Stromal cell of bone marrow (primary cell): ENCODE measurements at regions not wholly inside any gene's neighbourhood (a gene's known extent, or its start where the extent isn't known, plus 50 kb on each side); places are given as distances from the start of the nearest gene placed in this dataset.
A peak's percentile ranks its signal among the peaks of the same experiment; 100 is the strongest.
"Not testable (repeated sequence)": the region's sequence is repeated elsewhere in the genome, so short reads cannot be mapped to it uniquely, and the experiment has no call there.

ENCODE experiments used
- DNase-seq: peaks from one replicate; pipeline ENCODE4 v3.0.0-alpha.2; 2012; ENCODE audit warnings: low read depth

GRCh38 chr1:224029286-224030025 lies 84.5 kb upstream of the FBXO28 start:
- DNase-seq, result not testable (repeated sequence)

GRCh38 chr1:224028802-224029201 lies 85.1 kb upstream of the FBXO28 start:
- not testable (repeated sequence) for DNase-seq

- not testable (repeated sequence) for DNase-seq
These were observed 90.8 kb upstream of the FBXO28 start for GRCh38 chr1:224023122-224023521.

GRCh38 chr1:224022249-224022970 lies 91.5 kb upstream of the FBXO28 start:
- DNase-seq, result not testable (repeated sequence)

GRCh38 chr1:224019866-224020265 lies 94.0 kb upstream of the FBXO28 start:
- DNase-seq, result not testable (repeated sequence)

GRCh38 chr1:224015782-224016181 lies 98.1 kb upstream of the FBXO28 start:
- DNase-seq, result not testable (repeated sequence)

- no peak for DNase-seq
These were observed 99.6 kb upstream of the FBXO28 start for GRCh38 chr1:224014330-224014649.

- DNase-seq, result not testable (repeated sequence)
These were observed 100.1 kb upstream of the FBXO28 start for GRCh38 chr1:224013626-224014329.

- not testable (repeated sequence) for DNase-seq
These were observed 101.0 kb upstream of the FBXO28 start for GRCh38 chr1:224012807-224013434.

- not testable (repeated sequence) for DNase-seq
These were observed 101.7 kb upstream of the FBXO28 start for GRCh38 chr1:224012162-224012561.

- DNase-seq, result not testable (repeated sequence)
These were observed 102.2 kb upstream of the FBXO28 start for GRCh38 chr1:224011751-224012150.

GRCh38 chr1:224011153-224011552 lies 102.8 kb upstream of the FBXO28 start:
- not testable (repeated sequence) for DNase-seq

- DNase-seq, result not testable (repeated sequence)
These were observed 107.9 kb upstream of the FBXO28 start for GRCh38 chr1:224005973-224006372.

- peak; percentile 6 for DNase-seq
These were observed 109.2 kb upstream of the FBXO28 start for GRCh38 chr1:224004552-224005315.

- DNase-seq, result not testable (repeated sequence)
These were observed 110.0 kb upstream of the FBXO28 start for GRCh38 chr1:224003896-224004295.

GRCh38 chr1:224001757-224002156 lies 112.2 kb upstream of the FBXO28 start:
- DNase-seq, result not testable (repeated sequence)

GRCh38 chr1:223999761-224000160 lies 114.2 kb upstream of the FBXO28 start:
- peak; percentile 31 for DNase-seq

- DNase-seq, result not testable (repeated sequence)
These were observed 115.0 kb upstream of the FBXO28 start for GRCh38 chr1:223998676-223999455.

GRCh38 chr1:223996376-223996775 lies 117.5 kb upstream of the FBXO28 start:
- DNase-seq, result not testable (repeated sequence)

- DNase-seq, result peak; percentile 97
These were observed 121.3 kb upstream of the FBXO28 start for GRCh38 chr1:223992456-223993246.
